Muscle of leg (tissue), 3 donors: ENCODE measurements at regions not wholly inside any gene's neighbourhood (a gene's known extent, or its start where the extent isn't known, plus 50 kb on each side); places are given as distances from the start of the nearest gene placed in this dataset.

Experiments used
- DNase-seq: peaks from one replicate; pipeline ENCODE4 v3.0.0; 2013
- H3K27ac ChIP-seq: one replicate; pipeline ENCODE4 v1.5.1; 2013; ENCODE audit warnings: mild to moderate bottlenecking, low read length, control low read depth
- H3K27me3 ChIP-seq: one replicate; pipeline ENCODE4 v1.6.1; 2013; ENCODE audit warnings: low read length; ENCODE audit not compliant: control insufficient read depth, insufficient read depth
- H3K36me3 ChIP-seq: one replicate; pipeline ENCODE4 v1.6.1; 2013; ENCODE audit warnings: low read length; ENCODE audit not compliant: control insufficient read depth, insufficient read depth
- H3K4me1 ChIP-seq: one replicate; pipeline ENCODE4 v1.6.1; 2013; ENCODE audit warnings: low read length; ENCODE audit not compliant: control insufficient read depth, insufficient read depth
- H3K4me3 ChIP-seq: one replicate; pipeline ENCODE4 v1.5.1; 2013; ENCODE audit warnings: low read length, control low read depth
- H3K9me3 ChIP-seq: replicated peaks from 2 replicates; pipeline ENCODE4 v1.6.1; 2013; ENCODE audit warnings: low read depth, low read length; ENCODE audit not compliant: control insufficient read depth
- WGBS: methylation state at CpG from one replicate; pipeline ENCODE4 v1.1.5; 2013; ENCODE audit warnings: missing lambda C conversion rate; ENCODE audit not compliant: insufficient coverage; 5-methylcytosine and 5-hydroxymethylcytosine counted together

GRCh38 chr4:37531151-37531550, 155.0 kb downstream of the RELL1 start:
- Histone ChIP-seq H3K4me3 (no peak overlapping the region), H3K9me3 (no peaks in the 10 kb centered on the region)

GRCh38 chr4:37530451-37530850, 155.7 kb downstream of the RELL1 start:
- Histone ChIP-seq H3K36me3 (no peaks in the 10 kb centered on the region), H3K4me1 (no peaks in the 10 kb centered on the region), H3K27me3 (no peaks in the 10 kb centered on the region), H3K9me3 (no peaks in the 10 kb centered on the region), H3K4me3 (no peak overlapping the region), H3K27ac (no peak overlapping the region)
- DNase-seq: no peak
- WGBS: 90% methylated on average over 9 of the region's 9 CpGs

More at GRCh38 chr4:37531151-37531550, 155.0 kb downstream of the RELL1 start:
- Histone ChIP-seq H3K27me3 (no peaks in the 10 kb centered on the region), H3K36me3 (no peaks in the 10 kb centered on the region), H3K4me1 (no peaks in the 10 kb centered on the region), H3K27ac (no peak overlapping the region)
- WGBS: 80% methylated on average over 1 of the region's 2 CpGs
- DNase-seq: no peak

- DNase-seq: no peak
- Histone ChIP-seq H3K4me1 (no peaks in the 10 kb centered on the region), H3K9me3 (no peaks in the 10 kb centered on the region), H3K27ac (no peak overlapping the region), H3K36me3 (no peaks in the 10 kb centered on the region), H3K27me3 (no peaks in the 10 kb centered on the region), H3K4me3 (no peak overlapping the region)
- 80% methylated on average over 1 of the region's 6 CpGs for WGBS
Observed at GRCh38 chr4:37528166-37528885, 157.8 kb downstream of the RELL1 start.

GRCh38 chr4:37524267-37524666, 161.9 kb downstream of the RELL1 start:
- no peak for DNase-seq
- no peaks in the 10 kb centered on the region for H3K27me3 ChIP-seq
- H3K4me3 ChIP-seq: no peak overlapping the region
- H3K27ac ChIP-seq: no peak overlapping the region
- H3K4me1 ChIP-seq: no peaks in the 10 kb centered on the region
- no peaks in the 10 kb centered on the region for H3K36me3 ChIP-seq
- H3K9me3 ChIP-seq: no peaks in the 10 kb centered on the region
- no CpG with 5 or more reads among the region's 2 CpGs for WGBS

GRCh38 chr4:37522996-37523395, 163.2 kb downstream of the RELL1 start:
- no peak for DNase-seq
- H3K9me3 ChIP-seq: no peaks in the 10 kb centered on the region
- H3K27ac ChIP-seq: no peak overlapping the region
- H3K4me3 ChIP-seq: no peak overlapping the region
- no peaks in the 10 kb centered on the region for H3K4me1 ChIP-seq
- no peaks in the 10 kb centered on the region for H3K36me3 ChIP-seq
- no peaks in the 10 kb centered on the region for H3K27me3 ChIP-seq
- WGBS: no CpG with 5 or more reads among the region's 1 CpG

GRCh38 chr4:37517326-37517725, 168.8 kb downstream of the RELL1 start:
- no peak overlapping the region for H3K27ac ChIP-seq
- DNase-seq: no peak
- H3K4me1 ChIP-seq: no peaks in the 10 kb centered on the region
- 90% methylated on average over 2 of the region's 3 CpGs for WGBS
- H3K27me3 ChIP-seq: no peaks in the 10 kb centered on the region
- H3K9me3 ChIP-seq: peaks cover 6% of the 10 kb centered on the region
- H3K36me3 ChIP-seq: no peaks in the 10 kb centered on the region
- H3K4me3 ChIP-seq: no peak overlapping the region

GRCh38 chr4:37516057-37516775, 170.0 kb downstream of the RELL1 start:
- H3K27me3 ChIP-seq: no peaks in the 10 kb centered on the region
- H3K27ac ChIP-seq: no peak overlapping the region
- H3K4me1 ChIP-seq: no peaks in the 10 kb centered on the region
- WGBS: no CpG with 5 or more reads among the region's 7 CpGs
- H3K4me3 ChIP-seq: no peak overlapping the region
- H3K36me3 ChIP-seq: no peaks in the 10 kb centered on the region
- peaks cover 9% of the 10 kb centered on the region for H3K9me3 ChIP-seq
- DNase-seq: no peak

GRCh38 chr4:37510626-37511025, 175.6 kb downstream of the RELL1 start:
- H3K36me3 ChIP-seq: no peaks in the 10 kb centered on the region
- peaks cover 9% of the 10 kb centered on the region for H3K9me3 ChIP-seq
- no peaks in the 10 kb centered on the region for H3K4me1 ChIP-seq
- no peaks in the 10 kb centered on the region for H3K27me3 ChIP-seq
- DNase-seq: no peak
- H3K27ac ChIP-seq: no peak overlapping the region
- no peak overlapping the region for H3K4me3 ChIP-seq

GRCh38 chr4:37503261-37503660, 182.9 kb downstream of the RELL1 start:
- H3K4me1 ChIP-seq: no peaks in the 10 kb centered on the region
- no peaks in the 10 kb centered on the region for H3K36me3 ChIP-seq
- H3K4me3 ChIP-seq: no peak overlapping the region
- no peak overlapping the region for H3K27ac ChIP-seq
- no peaks in the 10 kb centered on the region for H3K27me3 ChIP-seq
- H3K9me3 ChIP-seq: peaks cover 11% of the 10 kb centered on the region
- no peak for DNase-seq

- Histone ChIP-seq H3K4me1 (no peaks in the 10 kb centered on the region), H3K27me3 (no peaks in the 10 kb centered on the region), H3K9me3 (peaks cover 11% of the 10 kb centered on the region), H3K27ac (no peak overlapping the region), H3K36me3 (no peaks in the 10 kb centered on the region), H3K4me3 (no peak overlapping the region)
- WGBS: 96% methylated on average over 8 of the region's 8 CpGs
- DNase-seq: no peak
Observed at GRCh38 chr4:37502070-37502469, 184.1 kb downstream of the RELL1 start.
